Vagina (tissue), 2 donors: ENCODE measurements at regions not wholly inside any gene's neighbourhood (a gene's known extent, or its start where the extent isn't known, plus 50 kb on each side); places are given as distances from the start of the nearest gene placed in this dataset.

Experiments
- DNase-seq, 2 donors: peaks; one replicate each; pipeline ENCODE4 v3.0.0-alpha.2; 2017; ENCODE audit errors: extremely low spot score in 2 of 2
- H3K27ac ChIP-seq: fragments of 200-600 bp; sonication (generic); one replicate; pipeline ENCODE4 v1.5.1; 2019
- H3K27me3 ChIP-seq: fragments of 200-600 bp; sonication (generic); one replicate; pipeline ENCODE4 v1.5.1; 2019
- H3K36me3 ChIP-seq, 2 donors: fragments of 200-600 bp; sonication (generic); one replicate each; pipeline ENCODE4 v1.5.1; 2017 to 2019
- H3K4me1 ChIP-seq: fragments of 200-600 bp; sonication (generic); one replicate; pipeline ENCODE4 v1.5.1; 2019
- H3K4me3 ChIP-seq, 2 donors: fragments of 200-600 bp; sonication (generic); 1 replicate in 1 of 2; 2 replicates in 1 of 2; pipeline ENCODE4 v1.5.1; 2016 to 2019
- H3K9me3 ChIP-seq: fragments of 200-600 bp; sonication (generic); one replicate; pipeline ENCODE4 v1.5.1; 2019
- POLR2A ChIP-seq, 2 donors: fragments of 450-650 bp; IDR thresholded peaks; one replicate each; pipeline ENCODE4 v1.6.1; 2017; ENCODE audit warnings: antibody characterized with exemption in 2 of 2, mild to moderate bottlenecking in 2 of 2, moderate library complexity in 2 of 2
- POLR2AphosphoS5 ChIP-seq, 2 donors: sonication (generic); formaldehyde crosslinking; IDR thresholded peaks; one replicate each; pipeline ENCODE4 v1.9.0; 2017; ENCODE audit warnings: antibody characterized with exemption in 2 of 2, mild to moderate bottlenecking in 2 of 2, low read depth in 1 of 2; ENCODE audit not compliant: insufficient read depth in 1 of 2
- intact Hi-C: fragments of 100-400 bp; cut with DNase I; formaldehyde crosslinking; loops from one replicate; pipeline ENCODE4 v1.15.1; 2023
- TF ChIP-seq, protein P1 (sequence below), 3 experiments: fragments of 450-650 bp in 2 of 3; fragments of 200-600 bp in 1 of 3; sonication (generic) in 1 of 3; IDR thresholded peaks; one replicate each; pipeline ENCODE4 v1.5.1; 2017 to 2019; ENCODE audit warnings: antibody characterized with exemption in 3 of 3, mild to moderate bottlenecking in 2 of 3, moderate library complexity in 2 of 3

DNA sequence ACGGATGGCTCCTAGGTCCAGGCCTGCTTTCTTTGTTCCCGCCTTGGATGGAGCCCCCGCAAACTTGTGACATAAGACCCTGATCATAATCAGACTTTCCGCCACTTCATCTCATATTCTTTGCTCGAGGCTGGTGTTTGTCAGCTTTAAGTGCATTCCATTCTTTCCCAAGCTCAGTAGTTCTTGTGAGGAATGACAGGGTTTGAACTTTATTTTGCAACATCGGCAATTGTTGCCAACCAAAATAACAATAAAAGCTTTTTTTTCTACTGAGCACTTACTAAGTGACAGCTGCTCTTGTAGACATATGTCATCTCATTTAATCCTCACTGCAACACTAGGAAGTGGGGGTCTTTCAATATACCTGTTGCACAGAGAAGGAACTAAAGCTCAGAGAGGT, 178.8 kb upstream of the ST6GAL2 start:
- TF ChIP-seq POLR2A (IDR thresholded peaks at IDR 0.05) (no peak), POLR2AphosphoS5 (IDR thresholded peaks at IDR 0.05; ENCODE audit: insufficient read depth in 1 of 2, low read depth in 1 of 2) (no peak)
- TF ChIP-seq, protein P1, sequence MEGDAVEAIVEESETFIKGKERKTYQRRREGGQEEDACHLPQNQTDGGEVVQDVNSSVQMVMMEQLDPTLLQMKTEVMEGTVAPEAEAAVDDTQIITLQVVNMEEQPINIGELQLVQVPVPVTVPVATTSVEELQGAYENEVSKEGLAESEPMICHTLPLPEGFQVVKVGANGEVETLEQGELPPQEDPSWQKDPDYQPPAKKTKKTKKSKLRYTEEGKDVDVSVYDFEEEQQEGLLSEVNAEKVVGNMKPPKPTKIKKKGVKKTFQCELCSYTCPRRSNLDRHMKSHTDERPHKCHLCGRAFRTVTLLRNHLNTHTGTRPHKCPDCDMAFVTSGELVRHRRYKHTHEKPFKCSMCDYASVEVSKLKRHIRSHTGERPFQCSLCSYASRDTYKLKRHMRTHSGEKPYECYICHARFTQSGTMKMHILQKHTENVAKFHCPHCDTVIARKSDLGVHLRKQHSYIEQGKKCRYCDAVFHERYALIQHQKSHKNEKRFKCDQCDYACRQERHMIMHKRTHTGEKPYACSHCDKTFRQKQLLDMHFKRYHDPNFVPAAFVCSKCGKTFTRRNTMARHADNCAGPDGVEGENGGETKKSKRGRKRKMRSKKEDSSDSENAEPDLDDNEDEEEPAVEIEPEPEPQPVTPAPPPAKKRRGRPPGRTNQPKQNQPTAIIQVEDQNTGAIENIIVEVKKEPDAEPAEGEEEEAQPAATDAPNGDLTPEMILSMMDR (IDR thresholded peaks at IDR 0.05): no peak
- H3K4me3 ChIP-seq: no peak overlapping the region
- intact Hi-C loops: no loop called here
- no peak overlapping the region for H3K27ac ChIP-seq
- DNase-seq: no peak
- H3K4me1 ChIP-seq: no peaks in the 10 kb centered on the region
- H3K9me3 ChIP-seq: no peaks in the 10 kb centered on the region
- no peaks in the 10 kb centered on the region for H3K36me3 ChIP-seq
- no peaks in the 10 kb centered on the region for H3K27me3 ChIP-seq

GRCh38 chr2:107068069-107068916, 182.3 kb upstream of the ST6GAL2 start:
- Histone ChIP-seq H3K27ac (no peak overlapping the region), H3K4me3 (no peak overlapping the region), H3K36me3 (no peaks in the 10 kb centered on the region), H3K4me1 (no peaks in the 10 kb centered on the region), H3K27me3 (no peaks in the 10 kb centered on the region), H3K9me3 (no peaks in the 10 kb centered on the region)
- TF ChIP-seq, protein P1 (IDR thresholded peaks at IDR 0.05): no peak
- TF ChIP-seq POLR2A (IDR thresholded peaks at IDR 0.05) (no peak), POLR2AphosphoS5 (IDR thresholded peaks at IDR 0.05; ENCODE audit: insufficient read depth in 1 of 2, low read depth in 1 of 2) (no peak)
- DNase-seq: no peak
- intact Hi-C loops: no loop called here

- H3K36me3 ChIP-seq: no peaks in the 10 kb centered on the region
- H3K27ac ChIP-seq: no peak overlapping the region
- H3K27me3 ChIP-seq: no peaks in the 10 kb centered on the region
- no peak for TF ChIP-seq POLR2A (IDR thresholded peaks at IDR 0.05)
- TF ChIP-seq POLR2AphosphoS5 (IDR thresholded peaks at IDR 0.05; ENCODE audit: insufficient read depth in 1 of 2, low read depth in 1 of 2): no peak
- TF ChIP-seq, protein P1 (IDR thresholded peaks at IDR 0.05): no peak
- intact Hi-C loops: no loop called here
- no peaks in the 10 kb centered on the region for H3K4me1 ChIP-seq
- no peak overlapping the region for H3K4me3 ChIP-seq
- DNase-seq: no peak
- no peaks in the 10 kb centered on the region for H3K9me3 ChIP-seq
These were observed 183.9 kb upstream of the ST6GAL2 start for GRCh38 chr2:107069890-107070289.

- TF ChIP-seq POLR2A (IDR thresholded peaks at IDR 0.05) (no peak), POLR2AphosphoS5 (IDR thresholded peaks at IDR 0.05; ENCODE audit: insufficient read depth in 1 of 2, low read depth in 1 of 2) (no peak)
- TF ChIP-seq, protein P1 (IDR thresholded peaks at IDR 0.05): no peak
- H3K27ac ChIP-seq: no peak overlapping the region
- no peaks in the 10 kb centered on the region for H3K36me3 ChIP-seq
These were observed 186.4 kb upstream of the ST6GAL2 start for GRCh38 chr2:107072150-107072940.

More at GRCh38 chr2:107072150-107072940, 186.4 kb upstream of the ST6GAL2 start:
- no peaks in the 10 kb centered on the region for H3K27me3 ChIP-seq
- H3K4me3 ChIP-seq: no peak overlapping the region
- H3K4me1 ChIP-seq: no peaks in the 10 kb centered on the region
- no peaks in the 10 kb centered on the region for H3K9me3 ChIP-seq
- no peak for DNase-seq
- intact Hi-C loops: no loop called here
